NCI-H774 (cell line): ENCODE measurements at regions not wholly inside any gene's neighbourhood (a gene's known extent, or its start where the extent isn't known, plus 50 kb on each side); places are given as distances from the start of the nearest gene placed in this dataset.

Experiments
- DNase-seq: peaks from one replicate; lab custom pipeline; 2025; lab: John Stamatoyannopoulos, UW

DNA sequence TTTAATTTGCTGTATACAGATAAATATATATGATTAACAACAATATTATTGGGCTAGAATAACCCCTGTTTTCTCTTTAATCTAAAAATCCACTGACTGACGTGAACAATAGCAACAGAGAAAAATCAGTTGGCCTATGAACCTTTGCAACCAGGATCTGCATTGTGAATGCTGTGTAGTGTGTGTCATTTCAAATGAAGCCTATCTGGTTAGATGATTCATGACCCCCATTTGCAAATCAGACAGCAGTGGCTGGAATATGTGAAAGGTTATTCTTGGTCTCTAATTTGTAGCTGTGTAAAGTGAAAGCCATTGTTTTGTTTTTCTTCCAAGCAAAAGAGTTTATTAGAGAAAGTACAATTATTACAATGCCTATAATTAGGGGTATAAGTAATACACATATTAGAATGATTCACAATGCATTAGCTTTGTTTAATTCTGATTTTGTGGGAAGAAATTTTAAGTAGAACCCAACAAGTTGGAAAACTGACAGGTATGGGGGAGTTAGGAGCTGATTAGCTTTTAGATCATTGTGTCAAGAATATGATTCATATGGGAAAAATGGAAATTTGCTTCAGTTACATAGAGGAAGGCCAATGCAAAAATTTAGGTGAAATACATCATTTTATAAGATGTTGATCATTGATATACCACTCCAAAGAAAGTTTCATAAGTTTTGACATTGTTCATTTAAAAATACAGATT lies 1362.2 kb upstream of the TMEFF2 start:
- DNase-seq = no peak

DNA sequence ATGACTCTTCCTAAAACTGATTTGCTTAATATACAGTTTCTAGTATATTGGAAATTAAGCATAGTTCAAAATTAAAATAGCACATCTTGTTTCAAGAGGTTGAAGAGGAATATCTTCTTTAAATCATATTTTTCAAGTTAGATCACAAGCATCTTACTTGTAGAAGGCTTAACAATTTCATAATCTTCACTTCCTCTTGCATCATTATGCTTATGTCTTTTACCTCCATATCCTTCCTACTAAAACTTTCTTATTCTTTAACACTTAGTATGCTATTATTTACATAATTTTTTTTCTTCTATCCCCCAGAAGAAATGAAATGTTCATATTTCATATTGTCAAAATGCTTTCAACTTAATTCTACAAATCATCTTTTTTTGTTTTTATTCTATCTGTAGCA lies 1354.9 kb upstream of the TMEFF2 start:
- no peak for DNase-seq

DNA sequence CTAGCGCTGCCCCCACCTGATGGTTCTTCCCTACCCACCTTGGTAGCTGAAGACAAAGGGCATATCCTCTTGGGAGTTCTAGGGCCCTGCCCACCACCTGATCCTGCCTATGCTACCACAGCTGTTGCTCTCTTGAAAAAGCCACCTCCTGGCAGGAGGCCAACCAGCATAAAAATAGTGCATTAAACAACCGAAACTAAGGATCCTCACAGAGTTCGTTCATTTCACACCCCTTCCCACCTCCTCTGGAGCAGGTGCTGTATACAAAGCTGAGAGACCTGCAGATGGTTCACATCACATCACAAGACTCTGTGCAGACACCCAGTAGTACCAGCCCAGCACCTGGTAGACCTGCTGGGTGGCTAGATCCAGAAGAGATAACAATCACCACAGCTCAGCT lies 1348.0 kb upstream of the TMEFF2 start:
- DNase-seq = no peak

DNA sequence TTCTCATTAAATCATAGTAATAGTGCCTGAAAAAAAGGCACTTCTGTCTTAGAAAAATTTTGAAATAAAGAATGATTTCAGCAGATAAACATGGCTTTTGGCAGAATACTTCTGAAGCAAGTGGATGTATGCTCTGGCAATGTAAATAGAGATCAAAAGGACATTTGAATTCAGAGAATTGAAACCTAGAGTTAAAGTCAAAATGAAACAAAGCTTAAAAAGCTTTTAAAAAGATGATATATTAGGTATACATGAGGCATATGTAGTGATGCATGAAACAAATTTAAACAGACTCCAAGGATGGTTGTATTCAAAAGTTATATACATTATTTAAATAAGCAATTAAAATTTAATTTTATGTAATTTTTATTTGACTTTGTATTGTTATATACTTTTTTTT lies 1344.5 kb upstream of the TMEFF2 start:
- DNase-seq = no peak

DNA sequence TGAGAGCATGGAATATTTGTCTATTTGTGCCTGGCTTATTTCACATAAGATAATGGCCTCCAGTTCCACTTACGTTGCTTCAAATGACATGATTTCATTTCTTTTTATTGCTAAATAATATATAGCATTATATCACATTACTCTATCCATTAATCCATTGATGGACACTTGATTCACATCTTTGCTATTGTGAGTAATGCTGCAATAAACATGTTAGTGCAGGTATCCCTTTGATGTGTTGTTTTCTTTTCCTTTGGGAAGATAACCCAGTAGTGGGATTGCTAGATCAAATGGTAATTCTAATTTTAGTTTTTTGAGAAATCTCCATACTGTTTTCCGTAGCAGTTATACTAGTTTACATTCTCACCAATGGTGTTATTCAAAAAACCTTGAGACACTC lies 1343.3 kb upstream of the TMEFF2 start:
- no peak for DNase-seq

DNA sequence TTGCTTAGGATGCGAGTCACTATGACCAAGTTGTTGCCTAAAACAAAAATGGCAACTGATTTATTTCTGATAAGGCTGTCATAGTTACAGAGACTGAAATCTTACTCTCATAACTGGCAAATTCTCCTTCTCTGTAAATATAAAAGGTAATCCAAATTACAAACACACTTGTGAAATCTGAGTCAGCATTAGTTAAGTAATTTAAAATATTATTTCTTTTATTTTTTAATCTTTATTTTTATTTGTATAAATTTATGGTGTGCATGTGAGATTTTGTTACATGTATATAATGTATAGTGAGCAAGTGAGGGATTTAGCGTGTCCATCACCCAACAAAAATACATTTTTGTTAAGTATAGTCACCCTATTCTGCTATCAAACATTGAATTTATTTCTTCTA lies 1342.8 kb upstream of the TMEFF2 start:
- DNase-seq = no peak

- DNase-seq = no peak
Observed at GRCh38 chr2:193528458-193528857, 1333.7 kb upstream of the TMEFF2 start.

DNA sequence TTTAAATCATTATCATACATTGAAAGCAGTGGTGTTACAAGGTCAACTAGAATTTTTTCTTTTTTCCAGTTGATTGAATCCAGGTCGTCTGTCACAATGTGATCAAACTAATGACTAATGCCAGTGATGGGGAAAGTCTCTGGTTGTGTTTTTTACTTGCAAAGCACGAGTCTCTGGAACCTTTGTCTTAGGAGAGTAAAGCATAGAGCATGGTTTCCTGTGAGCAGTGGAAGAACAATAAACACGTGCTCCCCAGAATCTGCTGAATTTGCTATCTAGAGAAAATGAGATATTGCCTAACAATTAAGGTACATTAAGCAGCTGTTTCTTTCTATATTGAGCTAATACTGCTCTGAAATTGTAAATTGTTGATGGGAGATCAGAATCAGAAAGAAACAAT lies 1332.4 kb upstream of the TMEFF2 start:
- DNase-seq = no peak

DNA sequence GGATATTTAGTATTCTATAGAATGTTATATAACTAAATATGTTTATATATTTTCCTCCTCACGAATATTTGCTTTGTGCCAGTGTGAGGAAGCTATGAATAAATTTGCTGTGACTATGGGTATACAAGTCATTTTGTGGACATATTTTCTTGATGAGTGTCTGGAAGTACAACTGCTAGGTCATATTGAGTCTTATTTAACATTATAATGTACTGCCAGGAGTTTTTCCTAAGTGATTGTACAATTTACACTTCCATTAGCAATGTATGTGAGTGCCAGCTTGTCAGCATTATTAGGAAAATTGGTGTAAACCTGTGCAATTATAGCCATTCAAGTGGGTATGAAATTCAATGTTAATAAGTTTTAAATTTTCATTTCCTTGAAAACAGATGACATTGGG lies 1328.9 kb upstream of the TMEFF2 start:
- DNase-seq = no peak

DNA sequence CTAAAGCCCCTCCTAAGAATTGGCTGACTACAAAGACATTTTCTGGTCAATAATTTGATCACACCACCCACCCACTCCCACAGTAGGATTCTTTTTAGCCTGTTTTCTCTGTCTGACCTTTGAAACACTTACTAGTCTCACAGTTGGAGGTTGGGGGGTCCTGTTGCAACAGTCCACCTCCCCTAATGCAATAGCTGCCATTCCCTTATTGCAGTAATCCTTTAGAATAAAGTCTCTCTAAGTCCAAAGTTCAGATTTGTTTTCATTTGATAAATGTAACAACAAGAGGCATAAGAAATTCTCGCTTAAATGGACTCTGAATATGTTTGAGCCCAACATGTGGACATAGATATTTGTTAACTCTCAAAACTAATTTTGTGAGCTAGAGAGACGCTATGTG lies 1326.8 kb upstream of the TMEFF2 start:
- no peak for DNase-seq

DNA sequence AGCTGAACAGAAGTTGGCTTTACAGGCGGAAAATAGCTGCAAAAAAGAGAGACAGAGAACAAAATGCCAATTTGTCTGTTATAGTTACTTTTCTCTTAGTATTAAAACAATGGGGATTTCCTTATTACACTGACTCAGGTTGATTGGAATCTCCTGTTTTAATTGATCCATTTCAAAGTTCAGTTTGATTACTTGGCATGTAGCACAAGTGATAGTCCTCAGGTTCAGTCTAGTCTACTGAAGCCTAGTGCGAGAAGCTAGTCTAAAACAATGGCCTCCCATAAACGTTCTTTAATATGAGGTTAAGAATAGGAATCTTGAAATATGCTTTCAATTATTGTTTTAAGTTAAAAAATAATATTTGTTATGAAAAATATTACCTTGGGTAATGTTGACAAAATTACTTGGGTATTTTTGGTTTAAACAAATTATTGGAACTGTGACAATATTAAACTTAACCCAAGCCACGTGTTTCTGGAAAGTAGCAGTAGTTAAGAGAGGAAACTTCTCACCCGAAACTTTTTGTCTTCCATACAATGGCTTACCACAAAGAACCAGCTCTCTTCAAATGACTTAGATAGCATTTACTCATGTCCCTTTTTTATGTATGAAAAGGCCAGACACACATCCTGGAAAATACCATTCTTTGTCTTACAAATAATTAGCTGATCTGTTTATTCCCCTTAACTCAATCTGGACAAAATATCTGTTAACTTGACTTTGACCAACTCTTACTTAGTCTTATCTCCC lies 1326.2 kb upstream of the TMEFF2 start:
- DNase-seq = no peak

GRCh38 chr2:193518041-193518817 lies 1323.5 kb upstream of the TMEFF2 start:
- no peak for DNase-seq

- DNase-seq = no peak
Observed at GRCh38 chr2:193517615-193518014, 1322.9 kb upstream of the TMEFF2 start.

GRCh38 chr2:193506035-193506434 lies 1311.3 kb upstream of the TMEFF2 start:
- DNase-seq = no peak

GRCh38 chr2:193505620-193506019 lies 1310.9 kb upstream of the TMEFF2 start:
- no peak for DNase-seq

DNA sequence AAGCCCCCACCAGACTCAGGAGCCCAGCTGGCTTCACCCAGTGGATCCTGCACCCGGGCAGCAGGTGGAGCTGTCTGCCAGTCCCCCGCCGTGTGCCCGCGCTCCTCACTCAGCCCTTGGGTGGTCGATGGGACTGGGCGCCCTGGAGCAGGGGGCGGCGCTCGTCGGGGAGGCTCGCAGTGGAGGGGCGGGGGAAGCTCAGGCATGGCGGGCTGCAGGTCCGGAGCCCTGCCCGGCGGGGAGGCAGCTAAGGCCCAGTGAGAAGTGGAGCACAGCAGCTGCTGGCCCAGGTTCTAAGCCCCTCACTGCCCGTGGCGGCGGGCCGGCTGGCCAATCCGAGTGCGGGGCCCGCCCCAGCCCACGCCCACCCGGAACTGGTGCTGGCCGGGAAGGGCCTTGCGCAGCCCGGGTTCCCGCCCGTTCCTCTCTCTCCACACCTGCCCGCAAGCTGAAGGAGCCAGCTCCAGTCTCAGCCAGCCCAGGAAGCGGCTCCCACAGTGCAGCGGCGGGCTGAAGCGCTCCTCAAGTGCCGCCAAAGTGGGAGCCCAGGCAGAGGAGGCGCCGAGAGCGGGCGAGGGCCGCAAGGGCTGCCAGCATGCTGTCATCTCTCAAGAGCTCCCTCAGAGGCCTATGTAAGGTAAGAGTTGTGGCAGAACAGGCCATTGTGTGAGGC lies 1307.8 kb upstream of the TMEFF2 start:
- no peak for DNase-seq

GRCh38 chr2:193496786-193497185 lies 1302.1 kb upstream of the TMEFF2 start:
- DNase-seq = no peak

DNA sequence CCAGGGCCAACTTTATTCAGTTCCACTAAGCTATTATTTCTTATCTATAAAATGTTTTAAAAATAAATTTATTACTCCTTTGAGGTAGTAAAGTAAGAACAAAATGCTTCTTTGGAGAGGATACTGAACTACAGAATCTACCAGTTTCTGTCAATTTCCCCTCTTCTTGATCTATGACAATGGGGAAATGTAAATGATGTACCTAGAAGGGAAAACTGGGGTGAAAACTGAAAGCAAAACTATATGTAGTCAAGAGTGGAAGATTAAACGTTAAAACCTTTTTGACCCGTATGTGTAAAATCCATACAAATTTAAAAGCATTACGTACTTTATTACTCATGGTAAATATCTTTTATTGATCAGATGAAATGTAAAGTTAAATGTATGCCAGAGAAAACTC lies 1287.8 kb upstream of the TMEFF2 start:
- no peak for DNase-seq

- DNase-seq = no peak
Observed at GRCh38 chr2:193480187-193480586, 1285.5 kb upstream of the TMEFF2 start.

- no peak for DNase-seq
Observed at GRCh38 chr2:193476171-193476800, 1281.6 kb upstream of the TMEFF2 start.

GRCh38 chr2:193475038-193475437 lies 1280.3 kb upstream of the TMEFF2 start:
- DNase-seq = no peak

- DNase-seq = no peak
Observed at GRCh38 chr2:193469251-193469650, 1274.5 kb upstream of the TMEFF2 start.
